Choroid plexus epithelial cell (primary cell): ENCODE measurements at regions not wholly inside any gene's neighbourhood (a gene's known extent, or its start where the extent isn't known, plus 50 kb on each side); places are given as distances from the start of the nearest gene placed in this dataset.

Experiments used
- DNase-seq: peaks from one replicate; pipeline ENCODE4 v3.0.0-alpha.2; 2010; ENCODE audit warnings: low read depth
- H3K4me3 ChIP-seq: 2 replicates; pipeline ENCODE4 v1.5.1; 2011; ENCODE audit warnings: low read depth, mild to moderate bottlenecking, control low read depth, low read length, moderate library complexity
- TF ChIP-seq, protein P1 (sequence below): conservative IDR thresholded peaks from 2 replicates; pipeline ENCODE4 v1.5.1; 2011; ENCODE audit warnings: low read depth, mild to moderate bottlenecking, control low read depth, inconsistent platforms, low read length, moderate library complexity

DNA sequence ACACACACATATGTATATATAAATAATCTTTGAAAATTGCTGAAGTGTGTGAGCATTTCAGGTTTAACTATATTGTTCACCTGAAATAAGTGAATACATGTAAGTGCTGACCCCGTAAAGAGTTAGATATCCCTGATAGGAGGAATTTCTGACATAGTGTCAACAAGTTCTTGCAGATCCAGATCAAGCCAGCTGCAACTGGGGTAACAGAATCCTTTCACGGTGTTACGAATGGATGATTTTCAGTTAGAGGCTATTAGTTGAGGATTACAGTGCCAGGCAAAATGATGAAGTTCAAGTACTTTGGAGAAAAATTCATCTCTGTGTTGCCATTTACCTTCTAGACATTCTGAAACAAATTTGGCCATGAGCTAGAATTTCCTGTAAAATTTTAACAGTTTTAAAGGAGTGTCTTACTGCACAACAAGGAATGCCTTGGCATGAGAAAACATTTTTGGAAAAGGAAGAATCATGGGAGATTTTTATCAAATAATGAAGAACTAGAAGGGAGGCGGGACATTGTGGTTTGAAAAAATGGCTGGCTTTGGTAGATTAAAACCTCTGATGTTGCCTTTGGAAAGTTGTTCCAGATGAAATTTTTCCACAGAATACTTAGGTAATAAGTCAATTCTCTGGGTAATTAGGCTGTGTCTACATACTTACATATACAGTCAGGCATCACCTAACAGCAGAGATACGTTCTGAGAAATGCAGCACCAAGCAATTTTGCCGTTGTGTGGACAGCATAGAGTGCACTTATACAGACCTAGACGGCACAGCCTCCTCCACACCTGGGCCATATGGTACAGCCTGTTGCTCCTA is 84.4 kb upstream of the FAT1 start:
- no peak for DNase-seq
- H3K4me3 ChIP-seq = no peak overlapping the region
- TF ChIP-seq, protein P1, sequence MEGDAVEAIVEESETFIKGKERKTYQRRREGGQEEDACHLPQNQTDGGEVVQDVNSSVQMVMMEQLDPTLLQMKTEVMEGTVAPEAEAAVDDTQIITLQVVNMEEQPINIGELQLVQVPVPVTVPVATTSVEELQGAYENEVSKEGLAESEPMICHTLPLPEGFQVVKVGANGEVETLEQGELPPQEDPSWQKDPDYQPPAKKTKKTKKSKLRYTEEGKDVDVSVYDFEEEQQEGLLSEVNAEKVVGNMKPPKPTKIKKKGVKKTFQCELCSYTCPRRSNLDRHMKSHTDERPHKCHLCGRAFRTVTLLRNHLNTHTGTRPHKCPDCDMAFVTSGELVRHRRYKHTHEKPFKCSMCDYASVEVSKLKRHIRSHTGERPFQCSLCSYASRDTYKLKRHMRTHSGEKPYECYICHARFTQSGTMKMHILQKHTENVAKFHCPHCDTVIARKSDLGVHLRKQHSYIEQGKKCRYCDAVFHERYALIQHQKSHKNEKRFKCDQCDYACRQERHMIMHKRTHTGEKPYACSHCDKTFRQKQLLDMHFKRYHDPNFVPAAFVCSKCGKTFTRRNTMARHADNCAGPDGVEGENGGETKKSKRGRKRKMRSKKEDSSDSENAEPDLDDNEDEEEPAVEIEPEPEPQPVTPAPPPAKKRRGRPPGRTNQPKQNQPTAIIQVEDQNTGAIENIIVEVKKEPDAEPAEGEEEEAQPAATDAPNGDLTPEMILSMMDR = no peak

DNA sequence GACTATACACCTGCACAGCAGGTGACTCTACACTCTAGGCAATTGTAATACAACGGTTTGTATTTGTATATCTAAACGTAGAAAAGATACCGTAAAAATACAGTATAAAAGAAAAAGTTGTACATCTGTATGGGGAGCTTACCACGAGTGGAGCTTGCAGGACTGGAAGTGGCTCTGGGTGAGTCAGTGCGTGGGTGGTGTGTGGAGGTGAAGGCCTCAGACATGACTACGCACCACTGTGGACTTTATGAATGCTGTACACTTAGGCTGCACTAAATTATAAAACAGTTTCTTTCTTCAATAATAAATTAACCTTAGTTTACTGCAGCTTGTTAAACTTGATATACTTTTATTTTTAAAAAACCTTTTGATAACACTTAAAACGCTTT is 85.0 kb upstream of the FAT1 start:
- no peak overlapping the region for H3K4me3 ChIP-seq
- peak; percentile 88 for DNase-seq
- TF ChIP-seq, protein P1 = no peak

DNA sequence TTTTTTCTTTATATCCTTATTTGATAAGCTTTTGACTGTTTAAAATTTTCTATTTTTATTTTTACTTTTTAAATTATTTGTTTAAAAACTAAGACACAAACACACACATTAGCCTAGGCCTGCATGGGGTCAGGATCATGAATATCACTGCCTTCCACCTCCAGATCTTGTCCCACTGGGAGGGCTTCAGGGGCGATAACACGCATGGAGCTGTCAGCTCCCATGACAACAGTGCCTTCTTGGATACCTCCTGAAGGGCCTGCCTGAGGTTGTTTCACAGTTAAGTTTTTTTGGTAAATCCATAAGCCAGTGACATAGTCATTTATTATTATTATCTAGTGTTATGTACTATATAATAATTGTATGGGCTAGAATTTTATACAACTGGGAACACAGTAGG is 85.4 kb upstream of the FAT1 start:
- TF ChIP-seq, protein P1 = no peak
- DNase-seq = no peak
- H3K4me3 ChIP-seq = no peak overlapping the region

DNA sequence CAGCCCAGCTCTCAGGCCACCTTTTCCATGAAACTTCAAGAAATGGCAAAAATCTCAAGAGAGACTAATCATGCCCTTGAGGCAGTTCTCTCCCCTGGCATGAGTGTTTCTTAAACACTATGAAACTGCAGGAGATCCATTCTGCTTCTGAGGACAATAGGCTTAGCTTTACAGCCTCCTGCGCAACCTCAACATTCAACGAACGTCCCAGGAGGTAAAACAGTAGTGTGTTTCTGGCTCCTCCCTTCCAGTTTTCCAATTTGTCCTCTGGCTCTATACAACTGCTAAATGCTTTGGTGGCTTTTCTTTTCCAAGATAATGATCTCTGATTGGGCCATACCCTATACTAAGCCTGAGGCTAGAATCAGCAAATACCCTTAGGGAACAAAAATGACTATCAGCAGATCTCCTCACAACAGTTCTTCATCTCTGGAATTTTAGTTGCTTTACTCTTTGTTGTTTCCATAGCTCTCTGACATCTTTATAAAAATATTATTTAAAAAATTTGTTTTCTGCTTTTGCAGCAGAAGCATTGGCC is 87.0 kb upstream of the FAT1 start:
- TF ChIP-seq, protein P1 = no peak
- H3K4me3 ChIP-seq = no peak overlapping the region
- no peak for DNase-seq

DNA sequence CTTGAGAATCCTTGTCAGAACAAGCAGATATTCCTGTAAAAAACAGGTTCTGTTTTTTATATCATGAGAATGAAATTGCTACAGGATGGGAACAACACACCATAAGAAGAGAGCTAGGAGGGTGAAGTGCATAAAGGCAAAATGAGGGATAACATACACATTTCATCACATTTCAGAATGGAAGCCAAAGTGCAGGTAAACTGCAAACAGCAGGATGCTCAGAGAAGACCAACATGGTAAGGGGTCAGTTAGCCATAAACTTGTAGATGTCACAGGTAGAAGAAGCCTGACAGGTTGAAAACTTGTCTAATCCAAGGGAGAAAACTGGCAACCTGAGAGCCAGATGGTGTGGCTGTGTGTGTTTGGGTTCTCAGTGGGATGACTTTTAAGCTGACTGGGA is 88.9 kb upstream of the FAT1 start:
- TF ChIP-seq, protein P1 = no peak
- no peak for DNase-seq
- no peak overlapping the region for H3K4me3 ChIP-seq

DNA sequence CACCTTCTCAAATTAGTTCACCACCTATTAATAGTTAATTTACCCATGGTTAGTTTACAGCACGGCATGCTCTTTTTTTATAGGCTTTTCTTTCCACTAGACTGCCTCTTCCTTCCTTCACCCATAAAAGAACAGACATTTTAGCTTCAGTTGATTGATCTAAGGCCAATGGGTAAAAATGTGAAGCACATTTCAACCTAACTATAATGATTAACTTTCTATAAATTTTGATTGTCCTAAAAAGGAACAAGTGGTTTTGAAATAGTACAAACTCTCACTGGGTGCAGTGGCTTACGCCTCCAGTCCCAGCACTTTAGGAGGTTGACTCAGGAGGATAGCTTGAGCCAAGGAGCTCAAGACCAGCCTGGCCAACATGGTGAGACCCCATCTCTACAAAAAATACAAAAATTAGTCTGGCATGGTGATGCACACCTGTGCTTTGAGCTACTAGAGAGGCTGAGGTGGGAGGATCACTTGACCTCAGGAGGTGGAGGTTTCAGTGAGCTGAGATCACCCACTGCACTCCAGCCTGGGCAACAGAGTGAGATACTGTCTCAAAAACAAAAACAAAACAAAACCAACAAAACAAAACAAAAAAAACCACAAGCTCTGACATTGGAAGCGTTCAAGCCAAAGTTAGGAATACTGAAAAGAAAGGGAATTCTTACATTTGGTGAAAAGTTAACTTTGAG is 89.9 kb upstream of the FAT1 start:
- no peak overlapping the region for H3K4me3 ChIP-seq
- TF ChIP-seq, protein P1 = no peak

More for the DNA sequence above, 89.9 kb upstream of the FAT1 start:
- DNase-seq = no peak
